Suprapubic skin (tissue), 4 donors: ENCODE measurements at regions not wholly inside any gene's neighbourhood (a gene's known extent, or its start where the extent isn't known, plus 50 kb on each side); places are given as distances from the start of the nearest gene placed in this dataset.

Experiments
- EP300 ChIP-seq: sonication (generic); formaldehyde crosslinking; IDR thresholded peaks from one replicate; pipeline ENCODE4 v1.6.1; 2017; ENCODE audit warnings: antibody characterized with exemption
- POLR2A ChIP-seq, 2 donors: fragments of 450-650 bp; IDR thresholded peaks; one replicate each; pipeline ENCODE4 v1.6.1; 2017; ENCODE audit warnings: antibody characterized with exemption in 2 of 2, mild to moderate bottlenecking in 2 of 2, moderate library complexity in 2 of 2
- POLR2AphosphoS5 ChIP-seq, 3 donors: sonication (generic); formaldehyde crosslinking; IDR thresholded peaks; one replicate each; pipeline ENCODE4 v1.6.1; 2017; ENCODE audit warnings: antibody characterized with exemption in 3 of 3
- TF ChIP-seq, protein P1 (sequence below), 2 donors: fragments of 200-600 bp in 1 of 2; fragments of 450-650 bp in 1 of 2; sonication (generic) in 1 of 2; IDR thresholded peaks; one replicate each; pipeline ENCODE4 v1.5.1; 2016 to 2019; ENCODE audit warnings: antibody characterized with exemption in 2 of 2, mild to moderate bottlenecking in 1 of 2, moderate library complexity in 1 of 2

DNA sequence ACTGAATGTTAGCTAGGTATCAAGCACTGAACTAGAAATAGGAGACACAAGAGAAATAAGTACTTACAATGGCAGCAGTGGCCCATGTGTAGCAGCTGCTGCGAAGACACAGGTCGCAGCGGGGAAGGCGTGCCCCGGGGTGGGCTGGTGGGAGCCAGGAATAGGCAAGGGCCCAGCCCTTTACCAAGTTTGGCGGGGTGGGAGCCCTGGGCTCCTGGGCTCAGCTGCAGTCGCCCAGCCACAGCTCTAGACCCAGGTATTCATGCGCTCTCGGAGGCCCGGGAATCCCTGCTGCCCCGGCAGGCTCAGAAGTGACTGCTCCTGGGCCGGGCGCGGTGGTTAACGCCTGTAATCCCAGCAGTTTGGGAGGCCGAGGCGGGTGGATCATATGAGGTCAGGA lies 1287.3 kb downstream of the CNTNAP5 start:
- TF ChIP-seq, protein P1, sequence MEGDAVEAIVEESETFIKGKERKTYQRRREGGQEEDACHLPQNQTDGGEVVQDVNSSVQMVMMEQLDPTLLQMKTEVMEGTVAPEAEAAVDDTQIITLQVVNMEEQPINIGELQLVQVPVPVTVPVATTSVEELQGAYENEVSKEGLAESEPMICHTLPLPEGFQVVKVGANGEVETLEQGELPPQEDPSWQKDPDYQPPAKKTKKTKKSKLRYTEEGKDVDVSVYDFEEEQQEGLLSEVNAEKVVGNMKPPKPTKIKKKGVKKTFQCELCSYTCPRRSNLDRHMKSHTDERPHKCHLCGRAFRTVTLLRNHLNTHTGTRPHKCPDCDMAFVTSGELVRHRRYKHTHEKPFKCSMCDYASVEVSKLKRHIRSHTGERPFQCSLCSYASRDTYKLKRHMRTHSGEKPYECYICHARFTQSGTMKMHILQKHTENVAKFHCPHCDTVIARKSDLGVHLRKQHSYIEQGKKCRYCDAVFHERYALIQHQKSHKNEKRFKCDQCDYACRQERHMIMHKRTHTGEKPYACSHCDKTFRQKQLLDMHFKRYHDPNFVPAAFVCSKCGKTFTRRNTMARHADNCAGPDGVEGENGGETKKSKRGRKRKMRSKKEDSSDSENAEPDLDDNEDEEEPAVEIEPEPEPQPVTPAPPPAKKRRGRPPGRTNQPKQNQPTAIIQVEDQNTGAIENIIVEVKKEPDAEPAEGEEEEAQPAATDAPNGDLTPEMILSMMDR (IDR thresholded peaks at IDR 0.05), result no peak
- TF ChIP-seq POLR2A (IDR thresholded peaks at IDR 0.05) (no peak), POLR2AphosphoS5 (IDR thresholded peaks at IDR 0.05) (no peak), EP300 (no peak)
